Left colon (tissue), 2 donors: ENCODE measurements at regions not wholly inside any gene's neighbourhood (a gene's known extent, or its start where the extent isn't known, plus 50 kb on each side); places are given as distances from the start of the nearest gene placed in this dataset.
"Not testable (repeated sequence)": the region's sequence is repeated elsewhere in the genome, so short reads cannot be mapped to it uniquely, and the experiment has no call there.

ENCODE experiments used
- ATAC-seq: fragments of 200-7000 bp; cut with Tn5 transposase; one replicate; pipeline ENCODE4 v1.9.1; 2020; ENCODE audit warnings: mild to moderate bottlenecking, moderate library complexity
- DNase-seq, 2 donors: peaks; one replicate each; pipeline ENCODE4 v3.0.0-alpha.2; 2020
- intact Hi-C, 2 donors: fragments of 100-400 bp; cut with DNase I in 1 of 2; cut with micrococcal nuclease in 1 of 2; formaldehyde crosslinking; loops; one replicate each; pipeline versions ENCODE4 v1.11.2 to v1.14.0; 2022; cut with DNase I, micrococcal nuclease
- donor health status: DM: no; HTN: no; CAD: no.
- donor health status: DM: yes; HTN: yes; CAD: no.

DNA sequence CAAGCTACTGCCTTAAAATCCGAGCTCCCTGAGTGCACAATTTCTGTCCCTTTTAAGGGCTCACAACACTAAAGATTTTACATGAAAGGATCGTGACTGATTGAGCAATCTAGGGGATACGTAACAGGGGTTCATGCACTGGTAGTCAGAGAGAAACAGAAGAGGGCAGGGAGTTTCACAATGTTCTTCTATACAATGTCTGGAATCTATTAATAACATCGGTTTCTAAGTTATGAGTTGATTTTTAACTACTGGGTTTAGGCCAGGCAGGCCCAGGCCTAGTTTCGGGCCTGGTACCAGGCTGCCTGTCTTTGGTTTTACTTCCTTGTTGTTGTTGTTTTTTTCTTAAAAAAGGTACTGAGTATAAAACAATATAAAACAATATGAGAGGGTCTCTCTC lies 632.4 kb upstream of the AMOT start:
- ATAC-seq, DNase-seq, intact Hi-C loops: not testable (repeated sequence)

DNA sequence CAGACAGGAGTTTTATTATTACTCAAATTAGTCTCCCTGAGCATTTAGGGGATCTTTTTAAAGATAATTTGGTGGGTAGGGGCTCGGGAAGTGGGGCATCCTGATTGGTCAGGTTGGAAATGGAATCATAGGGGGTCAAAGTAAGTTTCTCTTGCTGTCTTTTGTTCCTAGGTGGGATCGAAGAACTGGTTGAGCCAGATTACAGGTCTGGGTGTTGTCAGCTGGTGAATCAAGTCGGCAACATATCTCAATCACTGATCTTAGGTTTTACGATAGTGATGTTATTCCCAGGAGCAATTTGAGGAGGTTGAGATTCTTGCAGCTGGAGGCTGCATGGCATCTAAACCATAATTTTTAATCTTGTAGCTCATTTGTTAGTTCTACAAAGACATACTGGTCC lies 629.5 kb upstream of the AMOT start:
- intact Hi-C loops, result no loop called here
- DNase-seq, result no peak
- ATAC-seq, result no peak

DNA sequence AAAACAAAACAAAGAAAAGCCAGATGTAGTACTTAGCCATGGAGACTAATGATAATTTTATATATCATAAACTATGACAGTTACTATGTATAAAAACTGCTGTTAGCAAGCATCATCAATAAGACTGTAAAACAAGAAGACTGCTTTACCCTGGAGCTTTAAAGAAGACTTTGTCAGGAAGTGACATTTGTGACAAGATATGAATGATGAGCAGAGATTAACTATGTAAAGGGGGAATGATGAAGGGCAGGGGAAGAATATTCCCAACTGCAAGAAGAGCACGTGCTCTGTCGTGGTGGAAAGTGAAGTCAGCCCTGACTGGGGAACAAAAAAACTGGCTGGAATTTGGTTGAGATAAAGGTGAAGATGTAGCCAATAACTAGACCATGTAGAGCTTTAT lies 617.1 kb upstream of the AMOT start:
- DNase-seq (no peak), ATAC-seq (no peak)
- intact Hi-C loops, result loop anchor here in 1 of 2 donors (10.0 kb wide), 1 partner anchor 57 kb away; no protein-coding TSS in a partner anchor

DNA sequence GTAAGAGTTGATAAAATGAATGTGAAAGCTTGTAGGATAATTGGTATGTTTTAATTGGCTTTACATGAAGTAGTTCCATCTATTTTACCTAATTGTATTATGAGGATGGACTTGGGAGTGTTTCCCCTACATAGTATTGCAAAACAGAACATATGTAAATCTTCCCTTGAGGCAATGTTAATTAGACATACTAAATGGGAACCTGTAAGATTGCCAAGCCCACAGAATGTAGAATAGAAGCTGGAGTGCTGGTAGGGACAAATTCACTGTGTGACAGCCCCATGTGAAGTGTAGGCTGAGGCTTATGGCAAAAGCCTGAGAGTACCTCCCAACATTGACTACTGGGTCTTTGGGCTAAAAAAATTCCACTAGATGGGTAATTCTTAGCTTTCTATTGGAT lies 615.0 kb upstream of the AMOT start:
- no peak for ATAC-seq
- intact Hi-C loops, result loop anchor here in 1 of 2 donors (10.0 kb wide), 1 partner anchor 59 kb away; no protein-coding TSS in a partner anchor
- DNase-seq, result no peak

DNA sequence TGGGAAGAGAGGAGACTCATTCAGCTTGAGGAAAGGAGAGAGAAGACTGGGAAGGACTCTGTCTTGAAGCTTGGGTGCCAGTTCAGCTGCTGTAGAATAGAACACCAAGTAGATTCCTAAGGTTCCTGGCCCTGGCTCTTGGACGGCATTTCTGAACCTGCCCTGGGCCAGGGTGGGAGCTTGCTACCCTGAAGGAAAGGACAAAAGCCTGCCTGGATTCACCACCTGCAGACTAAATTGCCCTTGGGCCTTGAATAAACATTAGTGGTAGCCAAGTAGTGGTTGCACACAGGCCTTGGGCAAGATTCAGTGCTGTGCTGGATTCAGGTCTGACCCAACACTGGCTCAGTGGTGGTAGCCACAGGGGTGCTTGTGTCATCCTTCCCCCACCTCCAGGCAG lies 588.4 kb upstream of the AMOT start:
- ATAC-seq (no peak), DNase-seq (no peak)
- intact Hi-C loops, result no loop called here

DNA sequence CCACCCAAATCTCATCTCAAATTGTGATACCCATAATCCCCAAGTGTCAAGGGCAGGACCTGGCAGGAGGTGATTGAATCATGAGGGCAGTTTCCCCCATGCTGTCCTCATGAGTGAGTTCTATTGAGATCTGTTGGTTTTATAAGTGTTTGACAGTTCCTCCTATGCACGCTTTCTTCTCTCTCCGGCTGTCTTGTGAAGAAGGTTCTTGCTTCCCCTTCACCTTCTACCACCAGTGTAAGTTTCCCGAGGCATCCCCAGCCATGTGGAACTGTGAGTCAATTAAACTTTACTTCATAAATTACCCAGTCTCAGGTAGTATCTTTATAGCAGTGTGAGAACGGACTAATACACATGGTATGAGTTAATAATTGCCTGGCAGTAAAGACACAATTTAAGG lies 581.7 kb upstream of the AMOT start:
- ATAC-seq, result no peak
- intact Hi-C loops, result no loop called here
- no peak for DNase-seq

DNA sequence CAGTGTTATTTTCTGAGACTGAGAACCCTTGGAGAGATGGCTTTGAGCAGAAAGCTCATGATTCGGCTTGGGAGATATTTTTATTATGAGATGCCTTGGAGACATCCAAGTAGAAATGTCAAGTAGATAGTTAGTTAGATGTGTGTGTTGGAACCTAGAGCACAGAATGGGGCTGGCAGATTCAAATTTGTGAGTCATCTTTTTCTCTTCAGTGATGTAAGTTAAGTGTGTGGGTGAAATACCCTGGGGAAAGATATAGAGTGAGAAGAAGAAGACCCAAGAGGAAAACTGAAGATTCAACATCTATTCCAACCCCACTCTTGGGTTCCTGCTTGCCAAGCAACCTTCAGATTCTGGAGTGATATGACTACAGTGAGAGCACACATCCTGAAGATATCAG lies 580.8 kb upstream of the AMOT start:
- DNase-seq, result no peak
- intact Hi-C loops, result no loop called here
- ATAC-seq, result no peak

DNA sequence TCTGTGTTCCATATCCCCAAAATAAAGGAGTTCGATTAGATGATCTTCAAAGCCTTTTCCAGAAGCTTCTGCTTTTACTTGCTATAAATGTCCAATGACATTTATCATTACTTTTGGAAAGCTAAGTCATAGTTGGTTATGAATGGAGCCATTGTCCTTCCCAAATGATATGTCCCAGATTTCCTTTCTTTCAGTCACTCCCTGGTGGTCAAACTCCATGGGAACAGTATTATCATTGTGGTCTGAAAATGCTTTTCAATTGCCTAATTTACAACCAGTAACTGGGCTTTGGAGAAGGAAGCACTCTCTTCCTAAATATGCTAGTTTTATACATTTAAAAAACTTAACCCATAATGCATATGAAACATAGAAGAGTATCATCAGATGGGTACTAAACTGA lies 571.5 kb upstream of the AMOT start:
- DNase-seq (no peak), ATAC-seq (no peak)
- intact Hi-C loops, result no loop called here

DNA sequence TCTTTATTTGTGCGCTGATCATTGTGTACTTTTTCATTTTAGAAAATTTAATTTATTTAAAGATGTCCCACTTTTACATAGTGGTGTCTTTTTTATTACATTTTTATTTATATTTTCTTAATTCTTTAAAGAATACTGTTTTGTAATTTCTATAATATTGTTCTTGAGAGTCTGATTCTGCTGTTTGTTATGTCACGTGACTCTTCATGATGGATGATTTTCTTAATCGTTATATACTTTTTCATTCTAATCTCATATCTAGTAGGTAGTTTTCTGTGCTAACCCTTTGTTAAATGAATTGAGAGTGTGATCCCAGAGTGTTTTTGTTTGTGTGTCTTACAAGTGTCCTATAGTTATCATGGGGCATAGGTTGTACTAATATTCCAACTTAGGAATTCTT lies 568.2 kb upstream of the AMOT start:
- intact Hi-C loops, result no loop called here
- DNase-seq (no peak), ATAC-seq (no peak)

DNA sequence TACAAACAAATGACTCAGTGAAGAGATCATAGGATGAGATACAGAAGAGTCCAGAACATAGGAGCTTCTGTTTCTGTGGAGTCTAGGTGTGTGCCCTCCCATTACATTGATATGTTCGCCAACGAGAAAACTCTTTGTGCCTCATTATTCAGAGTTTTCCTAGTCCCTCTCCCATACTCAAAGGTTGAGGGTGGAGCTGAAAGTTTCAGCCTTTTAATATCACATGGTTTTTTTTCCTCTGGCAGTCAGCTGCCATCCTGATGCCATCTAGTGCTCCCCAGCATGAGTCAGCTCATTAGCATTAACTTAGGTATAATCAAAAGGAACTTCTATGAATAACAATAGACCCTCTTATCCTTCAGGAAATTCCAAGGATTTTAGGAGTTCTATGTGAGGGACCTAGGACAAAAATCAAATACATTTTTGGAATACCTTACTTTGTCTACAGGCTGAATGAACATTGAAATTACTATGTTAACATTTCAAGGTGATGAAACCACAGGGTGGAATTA lies 559.6 kb upstream of the AMOT start:
- intact Hi-C loops, result no loop called here
- no peak for ATAC-seq

DNA sequence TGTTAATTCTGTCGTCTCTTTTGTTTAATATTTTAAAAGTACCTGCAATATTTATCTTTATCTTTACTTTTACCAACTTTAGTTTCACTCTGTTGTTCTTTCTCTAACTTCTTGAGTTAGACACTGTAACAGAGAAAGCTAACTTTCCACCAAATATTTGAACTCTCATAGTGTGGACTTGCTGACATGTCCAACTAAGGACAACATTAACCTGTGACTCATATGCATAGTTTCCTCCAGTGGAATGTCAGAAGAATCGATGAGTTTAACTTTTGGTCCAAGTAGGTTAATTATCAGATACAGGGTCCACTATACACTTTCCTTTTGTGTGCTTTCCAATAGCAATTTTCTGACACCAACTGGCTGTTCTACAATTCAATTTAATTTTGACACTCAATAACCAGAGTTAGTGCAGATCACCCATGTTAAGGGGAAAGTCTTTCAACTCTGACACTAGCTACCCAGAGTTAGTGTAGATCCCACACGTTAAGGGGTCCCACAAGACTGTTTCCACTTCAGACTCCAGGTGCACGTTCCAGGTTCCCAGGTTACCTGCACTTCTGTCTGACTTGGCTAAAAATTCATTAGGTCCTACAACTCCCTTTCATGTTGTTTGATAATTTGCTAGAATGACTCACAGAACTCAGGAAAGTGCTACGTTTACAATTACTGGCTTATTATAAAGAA lies 559.0 kb upstream of the AMOT start:
- ATAC-seq (no peak), DNase-seq (no peak)
- intact Hi-C loops, result no loop called here

More for the DNA sequence above, 559.6 kb upstream of the AMOT start:
- no peak for DNase-seq

DNA sequence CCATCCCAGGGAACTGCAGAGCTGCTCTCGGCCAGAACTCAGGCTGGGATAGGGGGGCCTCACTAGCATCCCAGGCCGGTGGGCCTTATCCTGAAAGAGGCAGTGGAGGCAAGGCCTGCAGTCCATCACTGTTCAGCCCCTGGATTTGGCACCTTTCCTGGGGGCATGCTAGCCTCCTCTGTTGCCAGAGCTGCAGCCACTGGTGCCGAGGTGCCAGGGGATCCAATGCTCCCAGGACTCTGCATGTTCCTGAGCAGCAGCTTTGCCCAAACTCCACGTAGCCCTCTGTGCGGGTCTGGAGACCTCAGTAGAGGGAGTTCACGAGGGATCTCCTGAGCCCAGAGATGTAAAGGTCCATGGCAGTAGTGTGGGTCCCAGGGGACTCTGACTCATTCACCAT lies 551.7 kb upstream of the AMOT start:
- intact Hi-C loops, result no loop called here
- ATAC-seq (no peak), DNase-seq (no peak)

DNA sequence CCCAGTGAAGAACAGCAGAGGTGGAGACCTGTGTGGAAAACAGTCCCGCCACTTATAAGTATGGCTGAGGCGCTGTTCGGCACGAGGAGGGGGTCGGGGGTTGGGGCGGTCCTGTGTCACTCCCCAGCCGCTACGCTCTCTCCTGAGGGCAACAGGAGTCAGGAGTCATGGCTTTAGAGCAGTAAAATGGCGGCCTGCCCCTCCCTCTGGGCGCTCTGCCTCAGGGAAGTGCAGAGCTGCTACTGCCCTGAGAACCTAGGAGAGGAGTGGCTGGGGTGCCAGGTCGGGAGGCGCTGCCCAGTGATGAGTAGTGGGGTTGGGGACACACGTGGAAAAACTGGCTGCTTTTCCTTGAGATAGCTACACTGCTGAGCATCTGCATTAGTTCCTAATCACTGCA lies 551.2 kb upstream of the AMOT start:
- intact Hi-C loops, result no loop called here
- DNase-seq, result no peak
- ATAC-seq, result no peak

DNA sequence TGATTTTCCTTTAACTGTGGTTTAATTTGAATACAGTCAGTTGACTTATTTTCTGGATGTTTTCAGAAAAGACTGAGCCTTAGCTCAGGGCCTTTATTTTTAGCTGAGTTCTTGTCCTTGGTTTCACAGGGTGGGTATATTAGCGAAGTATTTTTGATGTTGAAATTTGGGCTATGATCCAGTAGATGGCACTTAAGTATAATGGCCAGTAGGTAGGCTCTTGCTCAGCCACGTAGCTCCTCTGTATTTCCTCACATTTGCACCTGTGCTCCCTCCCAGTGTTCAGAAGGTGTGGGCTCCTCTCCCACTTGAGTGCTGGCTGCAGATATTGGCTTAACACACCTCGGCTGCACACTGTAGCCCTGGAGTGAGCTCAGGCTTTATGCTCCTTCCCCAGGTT lies 549.9 kb upstream of the AMOT start:
- ATAC-seq (no peak), DNase-seq (no peak)
- intact Hi-C loops, result no loop called here

DNA sequence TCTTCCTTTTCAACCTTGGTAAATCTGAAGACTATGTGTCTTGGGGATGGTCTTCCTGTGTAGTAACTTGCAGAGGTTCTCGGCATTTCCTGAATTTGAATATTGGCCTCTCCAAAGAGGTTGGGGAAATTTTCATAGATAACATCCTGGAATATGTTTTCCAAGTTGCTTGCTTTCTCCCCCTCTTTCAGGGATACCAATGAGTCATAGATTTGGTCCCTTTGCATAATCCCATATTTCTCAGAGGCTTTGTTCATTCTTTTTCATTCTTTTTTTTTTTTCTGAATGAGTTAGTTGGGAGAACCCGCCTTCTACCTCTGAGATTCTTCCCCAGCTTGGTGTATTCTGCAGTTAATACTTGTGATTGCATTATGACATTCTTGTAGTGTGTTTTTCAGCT lies 549.2 kb upstream of the AMOT start:
- DNase-seq (no peak), ATAC-seq (no peak)
- intact Hi-C loops, result no loop called here

DNA sequence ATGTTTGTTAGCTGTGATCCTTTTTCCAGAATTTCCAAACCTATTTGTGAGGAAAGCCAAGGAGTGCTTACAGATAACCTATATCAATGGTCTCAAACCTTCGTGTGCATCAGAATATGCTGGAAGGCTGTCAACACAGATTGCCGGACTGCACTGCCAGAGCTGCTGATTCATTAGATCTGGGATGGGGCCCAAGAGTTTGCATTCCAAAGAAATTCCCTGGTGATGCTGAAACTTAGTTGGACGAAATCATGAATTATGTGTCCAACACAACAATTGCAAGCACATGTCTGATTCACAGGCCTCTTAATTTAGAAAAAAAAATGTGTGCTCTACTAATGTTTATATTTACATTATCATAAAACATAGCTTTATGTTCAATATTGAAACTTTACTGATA lies 544.0 kb upstream of the AMOT start:
- DNase-seq, result no peak
- intact Hi-C loops, result no loop called here
- no peak for ATAC-seq

DNA sequence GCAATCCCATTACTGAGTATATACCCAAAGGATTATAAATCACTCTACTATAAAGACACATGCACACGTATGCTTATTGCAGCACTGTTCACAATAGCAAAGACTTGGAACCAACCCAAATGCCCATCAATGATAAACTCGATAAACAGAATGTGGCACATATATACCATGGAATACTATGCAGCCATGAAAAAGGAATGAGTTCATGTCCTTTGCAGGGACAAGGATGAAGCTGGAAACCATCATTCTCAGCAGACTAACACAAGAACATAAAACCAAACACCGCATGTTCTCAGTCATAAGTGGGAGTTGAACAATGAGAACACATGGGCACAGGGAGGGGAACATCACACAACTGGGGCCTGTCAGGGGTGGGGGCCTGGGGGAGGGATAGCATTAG lies 532.8 kb upstream of the AMOT start:
- intact Hi-C loops, DNase-seq, ATAC-seq: not testable (repeated sequence)

DNA sequence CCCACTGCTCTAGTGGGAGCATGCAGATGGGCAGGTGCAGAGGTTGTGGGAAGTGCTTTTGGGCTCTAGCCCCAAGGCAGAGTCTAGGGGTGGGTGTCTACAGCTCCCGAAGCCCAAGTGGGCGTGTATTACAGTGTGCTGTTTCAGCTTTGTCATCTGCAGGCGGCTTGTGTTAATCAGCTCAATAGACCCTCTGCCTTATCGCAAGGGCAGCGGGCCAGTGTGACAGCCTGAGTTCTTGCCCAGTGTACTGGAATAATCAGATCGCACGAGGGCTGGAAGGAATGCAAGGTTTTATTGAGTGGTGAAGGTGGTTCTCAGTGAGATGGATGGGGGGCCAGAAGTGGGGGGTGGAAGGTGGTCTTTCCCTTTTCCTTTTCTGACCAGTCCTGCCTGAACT lies 529.4 kb upstream of the AMOT start:
- ATAC-seq (no peak), DNase-seq (no peak)
- intact Hi-C loops, result no loop called here

DNA sequence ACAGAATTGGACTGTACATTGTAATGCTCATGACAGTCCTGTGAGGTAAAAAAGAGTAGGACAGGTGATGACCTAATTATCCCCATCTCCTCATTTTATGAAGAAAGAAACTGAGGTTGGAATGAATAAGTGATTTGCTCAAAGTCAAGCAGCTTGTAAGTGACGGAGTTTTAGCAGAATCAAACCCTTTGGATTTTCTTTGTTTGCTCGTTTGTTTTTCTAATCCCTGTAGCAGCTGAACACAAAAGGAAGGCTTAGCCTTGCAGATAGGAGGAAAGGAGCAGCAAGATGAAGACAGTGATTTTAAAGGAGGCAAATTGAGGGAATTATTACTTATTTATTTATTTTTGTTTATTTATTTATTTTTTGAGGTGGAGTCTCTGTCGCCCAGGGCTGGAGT lies 528.4 kb upstream of the AMOT start:
- ATAC-seq, result no peak
- DNase-seq, result no peak
- intact Hi-C loops, result no loop called here

DNA sequence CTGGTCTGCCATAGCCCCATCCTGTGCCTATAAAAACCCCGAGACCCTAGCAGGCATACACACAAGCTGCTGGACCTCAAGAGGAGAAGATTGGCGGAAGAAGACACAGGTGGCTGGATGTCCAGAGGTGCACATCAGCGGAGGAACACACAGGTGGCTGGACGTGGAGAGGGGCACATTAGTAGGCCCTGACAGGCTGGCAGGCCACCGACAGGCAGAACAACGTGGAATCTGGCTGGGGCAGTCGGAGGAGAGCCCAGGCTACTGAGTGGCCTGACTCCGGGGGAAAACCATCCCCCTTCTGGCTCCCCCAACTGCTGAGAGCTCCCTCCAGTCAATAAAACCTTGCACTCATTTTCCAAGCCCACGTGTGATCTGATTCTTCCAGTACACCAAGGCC lies 512.5 kb upstream of the AMOT start:
- DNase-seq, result no peak
- intact Hi-C loops, result no loop called here
- no peak for ATAC-seq

DNA sequence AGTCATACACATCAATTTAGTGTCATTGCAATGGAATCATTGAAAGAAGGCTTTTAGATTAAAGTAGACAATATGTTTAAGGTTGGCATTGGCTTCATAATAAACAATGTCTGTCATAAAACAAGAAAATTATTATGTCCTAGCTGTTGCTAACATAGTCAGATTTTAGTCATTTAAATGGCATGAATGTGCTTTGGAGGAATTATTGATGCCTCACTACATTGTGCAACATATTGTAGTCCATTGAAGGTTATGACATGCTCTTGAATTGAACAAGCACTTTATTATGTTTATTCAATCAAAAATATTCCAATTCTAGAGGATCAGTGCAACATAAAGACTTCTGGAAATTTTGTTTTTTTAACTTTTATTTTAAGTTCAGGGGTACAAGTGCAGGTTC lies 489.8 kb upstream of the AMOT start:
- ATAC-seq, result no peak
- intact Hi-C loops, result no loop called here
- no peak for DNase-seq
